MM.1S (cell line): ENCODE measurements at regions not wholly inside any gene's neighbourhood (a gene's known extent, or its start where the extent isn't known, plus 50 kb on each side); places are given as distances from the start of the nearest gene placed in this dataset.

Experiments used
- DNase-seq: peaks from one replicate; pipeline ENCODE4 v3.0.0-alpha.2; 2015
- H2AFZ ChIP-seq: fragments of 300-600 bp; sonication (generic); 2 replicates; pipeline ENCODE4 v1.6.0; 2016; ENCODE audit warnings: antibody characterized with exemption, low read length
- H3F3A ChIP-seq: fragments of 300-600 bp; sonication (generic); 2 replicates; pipeline ENCODE4 v1.6.1; 2016; ENCODE audit warnings: mild to moderate bottlenecking, antibody characterized with exemption, low read length, moderate library complexity, mixed read lengths; ENCODE audit not compliant: insufficient read depth
- H3K27ac ChIP-seq: fragments of 300-600 bp; sonication (generic); 2 replicates; pipeline ENCODE4 v1.5.1; 2016; ENCODE audit warnings: mild to moderate bottlenecking, low read length
- H3K27me3 ChIP-seq: fragments of 300-600 bp; sonication (generic); replicated peaks from 2 replicates; pipeline ENCODE4 v1.6.0; 2016; ENCODE audit warnings: low read length; ENCODE audit not compliant: insufficient read depth
- H3K36me3 ChIP-seq: fragments of 300-600 bp; sonication (generic); replicated peaks from 2 replicates; pipeline ENCODE4 v1.6.1; 2016; ENCODE audit warnings: mild to moderate bottlenecking, low read length, mixed read lengths; ENCODE audit not compliant: insufficient read depth
- H3K4me1 ChIP-seq: fragments of 300-600 bp; sonication (generic); 2 replicates; pipeline ENCODE4 v1.6.1; 2016; ENCODE audit warnings: low read length, mixed read lengths
- H3K4me2 ChIP-seq: fragments of 300-600 bp; sonication (generic); 2 replicates; pipeline ENCODE4 v1.6.0; 2016; ENCODE audit warnings: low read depth, low read length
- H3K4me3 ChIP-seq: fragments of 300-600 bp; sonication (generic); 2 replicates; pipeline ENCODE4 v1.5.1; 2016; ENCODE audit warnings: low read length, mixed read lengths
- H3K79me2 ChIP-seq: fragments of 300-600 bp; sonication (generic); 2 replicates; pipeline ENCODE4 v1.6.1; 2016; ENCODE audit warnings: mixed run types, low read length, mixed read lengths
- H3K9ac ChIP-seq: fragments of 300-600 bp; sonication (generic); 2 replicates; pipeline ENCODE4 v1.6.1; 2016; ENCODE audit warnings: low read length, mixed read lengths
- H3K9me2 ChIP-seq: fragments of 300-600 bp; sonication (generic); replicated peaks from 2 replicates; pipeline ENCODE4 v1.6.1; 2016; ENCODE audit warnings: mild to moderate bottlenecking, low read length, mixed read lengths; ENCODE audit not compliant: insufficient read depth
- H3K9me3 ChIP-seq: fragments of 300-600 bp; sonication (generic); replicated peaks from 2 replicates; pipeline ENCODE4 v1.6.1; 2016; ENCODE audit warnings: mild to moderate bottlenecking, low read length, mixed read lengths; ENCODE audit not compliant: insufficient read depth
- H4K20me1 ChIP-seq: fragments of 300-600 bp; sonication (generic); 2 replicates; pipeline ENCODE4 v1.6.1; 2016; ENCODE audit warnings: mild to moderate bottlenecking, low read length, moderate library complexity, mixed read lengths; ENCODE audit not compliant: insufficient read depth
- CTCF ChIP-seq: fragments of 300-600 bp; sonication (generic); IDR thresholded peaks from 2 replicates; pipeline ENCODE4 v1.5.1; 2016; ENCODE audit warnings: antibody characterized with exemption, low read length, mixed read lengths
- EZH2 ChIP-seq: fragments of 300-600 bp; sonication (generic); optimal IDR thresholded peaks from 2 replicates; pipeline ENCODE3; 2017; ENCODE audit warnings: low read depth, mild to moderate bottlenecking, antibody characterized with exemption, low read length, mixed read lengths
- EZH2phosphoT487 ChIP-seq: fragments of 300-600 bp; sonication (generic); IDR thresholded peaks from 2 replicates; pipeline ENCODE4 v1.6.1; 2018; ENCODE audit warnings: antibody characterized with exemption, low read length

GRCh38 chr7:46902463-46902862 is 679.4 kb downstream of the TNS3 start:
- Histone ChIP-seq H3K9me3 (no peaks in the 10 kb centered on the region), H3K4me3 (no peak overlapping the region), H3K4me1 (no peaks in the 10 kb centered on the region), H3K4me2 (no peak overlapping the region), H3F3A (no peaks in the 10 kb centered on the region), H2AFZ (no peak overlapping the region), H3K79me2 (no peaks in the 10 kb centered on the region), H3K9me2 (no peaks in the 10 kb centered on the region), H3K27me3 (no peaks in the 10 kb centered on the region), H3K9ac (no peak overlapping the region), H3K36me3 (no peaks in the 10 kb centered on the region), H4K20me1 (no peaks in the 10 kb centered on the region), H3K27ac (no peak overlapping the region)
- TF ChIP-seq CTCF (no peak), EZH2phosphoT487 (no peak), EZH2 (no peak)
- DNase-seq: no peak

GRCh38 chr7:46900312-46901263 is 681.3 kb downstream of the TNS3 start:
- Histone ChIP-seq H3K4me3 (no peak overlapping the region), H3K4me2 (no peak overlapping the region), H3F3A (no peaks in the 10 kb centered on the region), H3K27me3 (no peaks in the 10 kb centered on the region), H3K27ac (no peak overlapping the region), H3K9ac (no peak overlapping the region), H3K9me2 (no peaks in the 10 kb centered on the region), H3K9me3 (no peaks in the 10 kb centered on the region), H3K79me2 (no peaks in the 10 kb centered on the region), H4K20me1 (no peaks in the 10 kb centered on the region), H2AFZ (no peak overlapping the region), H3K4me1 (no peaks in the 10 kb centered on the region), H3K36me3 (no peaks in the 10 kb centered on the region)
- TF ChIP-seq EZH2phosphoT487 (no peak), CTCF (no peak), EZH2 (no peak)
- DNase-seq: no peak

GRCh38 chr7:46897381-46897780 is 684.5 kb downstream of the TNS3 start:
- Histone ChIP-seq H3K4me2 (no peak overlapping the region), H3K4me3 (no peak overlapping the region), H3K9me3 (no peaks in the 10 kb centered on the region), H3K9ac (no peak overlapping the region), H3K4me1 (no peaks in the 10 kb centered on the region), H4K20me1 (no peaks in the 10 kb centered on the region), H3F3A (no peaks in the 10 kb centered on the region), H3K36me3 (no peaks in the 10 kb centered on the region), H3K79me2 (no peaks in the 10 kb centered on the region), H3K9me2 (no peaks in the 10 kb centered on the region), H3K27me3 (no peaks in the 10 kb centered on the region), H2AFZ (no peak overlapping the region), H3K27ac (no peak overlapping the region)
- no peak for TF ChIP-seq EZH2
- TF ChIP-seq EZH2phosphoT487: no peak
- no peak for TF ChIP-seq CTCF
- DNase-seq: no peak
